HepG2 (cell line): ENCODE measurements at regions not wholly inside any gene's neighbourhood (a gene's known extent, or its start where the extent isn't known, plus 50 kb on each side); places are given as distances from the start of the nearest gene placed in this dataset.

Experiments
- ATAC-seq: fragments of 200-7000 bp; cut with Tn5 transposase; 3 replicates; pipeline ENCODE4 v1.9.1; 2020; ENCODE audit warnings: mild to moderate bottlenecking, moderate library complexity
- BruUV-seq: library from RNA; stranded (reverse); fragments of 400-500 nt; replicated peaks from 2 replicates; lab custom pipeline; 2021; lab: Mats Ljungman, UMichigan
- CTCF ChIA-PET: fragments of 300-600 bp; formaldehyde crosslinking; extraction: SDS; loops from one replicate; lab custom pipeline; 2021; ENCODE audit warnings: low total read pairs, inconsistent platforms, low intra/inter-chr PET ratio; lab: Yijun Ruan, JAX
- POLR2A ChIA-PET: fragments of 350-600 bp; sonication (Branson Sonifier 250); formaldehyde crosslinking; loops from one replicate; lab custom pipeline; 2020; ENCODE audit warnings: antibody characterized with exemption, inconsistent platforms; lab: Yijun Ruan, JAX
- DNase-seq: peaks from one replicate; pipeline ENCODE4 v3.0.0-alpha.2; 2015; ENCODE audit warnings: low spot score
- FAIRE-seq: peaks from 3 replicates; lab custom pipeline; 2011; peaks lifted over from hg19 to GRCh38; lab: Jason Lieb, UNC
- H2AFZ ChIP-seq: one replicate; pipeline ENCODE4 v1.6.1; 2011; ENCODE audit warnings: low read length, inconsistent platforms
- H3K27ac ChIP-seq: fragments of 300-600 bp; 3 replicates; pipeline ENCODE4 v1.8.0; 2011; ENCODE audit warnings: mixed run types, mild to moderate bottlenecking, mixed read lengths, low read length, inconsistent platforms; ENCODE audit not compliant: insufficient read depth; ENCODE audit errors: extremely low read length
- H3K27me3 ChIP-seq, 2 experiments: fragments of 200-600 bp in 1 of 2; 2 replicates in 1 of 2; 3 replicates in 1 of 2; pipeline versions ENCODE4 v1.6.0 to v1.8.0; 2011; ENCODE audit warnings: low read length in 2 of 2, mild to moderate bottlenecking in 2 of 2, moderate library complexity in 2 of 2, inconsistent platforms in 1 of 2; ENCODE audit not compliant: insufficient read depth in 2 of 2, control insufficient read depth in 1 of 2
- H3K36me3 ChIP-seq, 2 experiments: fragments of 200-600 bp in 1 of 2; replicated peaks in 1 of 2; 2 replicates in 1 of 2; 3 replicates in 1 of 2; pipeline versions ENCODE4 v1.5.1 to v1.8.0; 2011; ENCODE audit warnings: low read length in 2 of 2, inconsistent platforms in 1 of 2; ENCODE audit not compliant: insufficient read depth in 2 of 2, control insufficient read depth in 1 of 2
- H3K4me1 ChIP-seq: 2 replicates; pipeline ENCODE4 v1.5.1; 2012; ENCODE audit warnings: low read length, inconsistent platforms; ENCODE audit not compliant: insufficient read depth
- H3K4me2 ChIP-seq: 2 replicates; pipeline ENCODE4 v1.6.0; 2011; ENCODE audit warnings: low read depth, low read length, inconsistent platforms
- H3K4me3 ChIP-seq, 3 experiments: fragments of 200-600 bp in 1 of 3; sonication (generic), shearing (Covaris generic) in 1 of 3; replicated peaks in 1 of 3; 2 replicates each; pipeline ENCODE4 v1.5.1; 2011 to 2016; ENCODE audit warnings: low read length in 3 of 3, inconsistent platforms in 2 of 3, low read depth in 2 of 3, mild to moderate bottlenecking in 2 of 3, control low read depth in 1 of 3, mixed read lengths in 1 of 3; ENCODE audit not compliant: insufficient read depth in 1 of 3
- H3K79me2 ChIP-seq: one replicate; pipeline ENCODE4 v1.6.1; 2011; ENCODE audit warnings: low read length, inconsistent platforms; ENCODE audit not compliant: insufficient read depth
- H3K9ac ChIP-seq: 2 replicates; pipeline ENCODE4 v1.6.0; 2011; ENCODE audit warnings: mild to moderate bottlenecking, low read depth, low read length, inconsistent platforms; ENCODE audit not compliant: insufficient read depth
- H3K9me3 ChIP-seq: 2 replicates; pipeline ENCODE4 v1.5.1; 2012; ENCODE audit warnings: mild to moderate bottlenecking, low read length
- H4K20me1 ChIP-seq: 2 replicates; pipeline ENCODE4 v1.6.0; 2011; ENCODE audit warnings: inconsistent platforms, mild to moderate bottlenecking, low read length, moderate library complexity; ENCODE audit not compliant: insufficient read depth
- CHCHD3 ChIP-seq: sonication (generic); formaldehyde crosslinking; IDR thresholded peaks from 2 replicates; pipeline ENCODE4 v1.8.0; 2022; ENCODE audit warnings: mild to moderate bottlenecking, missing genetic modification reagents, moderate library complexity
- PCBP2 ChIP-seq: fragments of 200-400 bp; formaldehyde crosslinking; optimal IDR thresholded peaks from 2 replicates; pipeline ENCODE3; 2018; ENCODE audit warnings: low read length, low read depth; ENCODE audit not compliant: poor library complexity, severe bottlenecking
- ZBTB42 ChIP-seq: sonication (generic); formaldehyde crosslinking; IDR thresholded peaks from 2 replicates; pipeline ENCODE4 v1.5.0; 2020; ENCODE audit warnings: mild to moderate bottlenecking, missing genetic modification reagents
- ZFX ChIP-seq: sonication (generic); formaldehyde crosslinking; IDR thresholded peaks from 2 replicates; pipeline ENCODE4 v1.4.0; 2020; ENCODE audit warnings: mild to moderate bottlenecking, low read depth, missing genetic modification reagents, moderate library complexity
- ZNF678 ChIP-seq: sonication (generic); formaldehyde crosslinking; IDR thresholded peaks from 2 replicates; pipeline ENCODE4 v1.4.0; 2020; ENCODE audit warnings: mild to moderate bottlenecking, missing genetic modification reagents
- ZNF83 ChIP-seq: sonication (generic); formaldehyde crosslinking; IDR thresholded peaks from 2 replicates; pipeline ENCODE4 v1.4.0; 2020; ENCODE audit warnings: missing genetic modification reagents, mild to moderate bottlenecking, borderline replicate concordance
- WGBS: methylation state at CpG from one replicate; pipeline ENCODE4 v1.1.6; 2017; ENCODE audit warnings: low lambda C conversion rate; 5-methylcytosine and 5-hydroxymethylcytosine counted together
- in situ Hi-C: cut with HindIII; loops from 2 replicates; pipeline ENCODE4 v1.10.0; 2017; ENCODE audit warnings: low pct_unique_long_range_greater_than_20kb; ENCODE audit not compliant: extremely low pct_ligation_motif_present
- intact Hi-C: fragments of 100-400 bp; cut with micrococcal nuclease; formaldehyde crosslinking; loops from one replicate; pipeline ENCODE4 v1.10.0; 2022; ENCODE audit not compliant: unreplicated experiment
- TF ChIP-seq, protein P1 (sequence below): sonication (generic); formaldehyde crosslinking; IDR thresholded peaks from 2 replicates; pipeline ENCODE4 v1.5.0; 2020; ENCODE audit warnings: mild to moderate bottlenecking, missing genetic modification reagents, moderate library complexity
- TF ChIP-seq, protein P2 (sequence below): sonication (generic); formaldehyde crosslinking; IDR thresholded peaks from 2 replicates; pipeline ENCODE4 v1.5.0; 2020; ENCODE audit warnings: missing genetic modification reagents

DNA sequence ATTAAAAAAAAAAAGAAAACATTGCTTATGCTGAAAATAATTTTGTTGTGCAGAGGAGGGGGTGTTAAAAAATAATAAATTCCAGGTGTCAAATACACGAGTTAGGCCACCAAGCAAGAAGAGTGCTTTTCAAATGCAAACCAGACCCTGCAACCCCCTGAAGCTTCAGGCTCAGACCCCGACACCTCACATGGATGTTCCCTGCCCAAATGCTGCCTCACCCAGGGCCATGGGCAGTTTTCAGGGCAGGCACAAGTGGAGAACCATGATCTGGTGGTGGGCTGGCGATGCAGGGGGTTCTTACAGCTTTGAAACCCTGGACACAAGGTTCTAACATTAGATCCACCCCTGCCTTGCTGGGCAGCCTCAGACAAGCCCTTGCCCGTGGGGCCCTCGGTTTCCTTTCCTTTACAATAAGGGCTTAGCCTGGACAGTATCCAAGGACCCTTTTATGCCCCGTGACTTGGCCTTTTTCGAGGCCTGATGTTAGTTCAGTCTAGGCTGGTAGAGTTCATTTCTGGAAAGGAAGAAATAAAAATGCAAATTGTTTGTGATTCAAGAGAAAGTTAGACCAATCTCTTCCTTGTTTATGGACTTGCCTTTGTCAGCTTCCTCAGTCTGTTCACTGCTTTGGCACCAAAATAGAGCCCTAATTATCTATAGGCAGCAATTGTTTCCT lies 168.7 kb downstream of the DDX1 start (continued):
- TF ChIP-seq ZNF83 (CRISPR knock-in tag): no peak
- TF ChIP-seq, protein P1, sequence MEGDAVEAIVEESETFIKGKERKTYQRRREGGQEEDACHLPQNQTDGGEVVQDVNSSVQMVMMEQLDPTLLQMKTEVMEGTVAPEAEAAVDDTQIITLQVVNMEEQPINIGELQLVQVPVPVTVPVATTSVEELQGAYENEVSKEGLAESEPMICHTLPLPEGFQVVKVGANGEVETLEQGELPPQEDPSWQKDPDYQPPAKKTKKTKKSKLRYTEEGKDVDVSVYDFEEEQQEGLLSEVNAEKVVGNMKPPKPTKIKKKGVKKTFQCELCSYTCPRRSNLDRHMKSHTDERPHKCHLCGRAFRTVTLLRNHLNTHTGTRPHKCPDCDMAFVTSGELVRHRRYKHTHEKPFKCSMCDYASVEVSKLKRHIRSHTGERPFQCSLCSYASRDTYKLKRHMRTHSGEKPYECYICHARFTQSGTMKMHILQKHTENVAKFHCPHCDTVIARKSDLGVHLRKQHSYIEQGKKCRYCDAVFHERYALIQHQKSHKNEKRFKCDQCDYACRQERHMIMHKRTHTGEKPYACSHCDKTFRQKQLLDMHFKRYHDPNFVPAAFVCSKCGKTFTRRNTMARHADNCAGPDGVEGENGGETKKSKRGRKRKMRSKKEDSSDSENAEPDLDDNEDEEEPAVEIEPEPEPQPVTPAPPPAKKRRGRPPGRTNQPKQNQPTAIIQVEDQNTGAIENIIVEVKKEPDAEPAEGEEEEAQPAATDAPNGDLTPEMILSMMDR (CRISPR knock-in tag): no peak
- TF ChIP-seq ZBTB42 (CRISPR knock-in tag): no peak
- no peak for TF ChIP-seq ZFX
- no peak for TF ChIP-seq ZNF678 (CRISPR knock-in tag)

DNA sequence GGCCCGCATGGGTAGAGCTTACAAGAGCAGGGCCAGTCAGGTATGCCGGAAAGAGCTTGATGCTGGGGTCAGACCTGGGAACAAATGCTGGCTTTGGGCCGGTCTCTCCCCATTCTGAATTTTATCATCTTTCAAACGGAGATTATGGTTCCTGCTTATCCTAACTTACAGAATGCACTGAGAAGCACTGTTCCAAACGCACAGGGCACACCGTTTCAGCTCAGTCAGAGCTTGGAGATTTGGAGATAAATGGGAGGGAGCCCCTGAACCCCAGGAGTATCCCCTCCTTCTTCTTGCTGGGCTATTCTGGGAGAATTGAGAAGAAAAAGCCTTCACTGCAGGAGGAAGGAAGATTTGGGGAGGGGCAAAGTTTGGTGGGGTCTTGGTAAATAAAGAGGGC lies 169.4 kb downstream of the DDX1 start:
- in situ Hi-C loops: no loop called here
- intact Hi-C loops: no loop called here
- no peak overlapping the region for H3K4me2 ChIP-seq
- H3K79me2 ChIP-seq: no peaks in the 10 kb centered on the region
- 65% methylated on average over 6 of the region's 6 CpGs for WGBS
- H3K4me3 ChIP-seq: no peak overlapping the region
- ATAC-seq (no peak), DNase-seq (no peak), FAIRE-seq (no peak)
- BruUV-seq: no TSS peak
- TF ChIP-seq CHCHD3 (CRISPR knock-in tag) (no peak), PCBP2 (no peak)
- TF ChIP-seq, protein P2, sequence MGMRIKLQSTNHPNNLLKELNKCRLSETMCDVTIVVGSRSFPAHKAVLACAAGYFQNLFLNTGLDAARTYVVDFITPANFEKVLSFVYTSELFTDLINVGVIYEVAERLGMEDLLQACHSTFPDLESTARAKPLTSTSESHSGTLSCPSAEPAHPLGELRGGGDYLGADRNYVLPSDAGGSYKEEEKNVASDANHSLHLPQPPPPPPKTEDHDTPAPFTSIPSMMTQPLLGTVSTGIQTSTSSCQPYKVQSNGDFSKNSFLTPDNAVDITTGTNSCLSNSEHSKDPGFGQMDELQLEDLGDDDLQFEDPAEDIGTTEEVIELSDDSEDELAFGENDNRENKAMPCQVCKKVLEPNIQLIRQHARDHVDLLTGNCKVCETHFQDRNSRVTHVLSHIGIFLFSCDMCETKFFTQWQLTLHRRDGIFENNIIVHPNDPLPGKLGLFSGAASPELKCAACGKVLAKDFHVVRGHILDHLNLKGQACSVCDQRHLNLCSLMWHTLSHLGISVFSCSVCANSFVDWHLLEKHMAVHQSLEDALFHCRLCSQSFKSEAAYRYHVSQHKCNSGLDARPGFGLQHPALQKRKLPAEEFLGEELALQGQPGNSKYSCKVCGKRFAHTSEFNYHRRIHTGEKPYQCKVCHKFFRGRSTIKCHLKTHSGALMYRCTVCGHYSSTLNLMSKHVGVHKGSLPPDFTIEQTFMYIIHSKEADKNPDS (CRISPR knock-in tag): no peak
- no peaks in the 10 kb centered on the region for H3K36me3 ChIP-seq
- H3K9me3 ChIP-seq: no peaks in the 10 kb centered on the region
- no peak overlapping the region for H2AFZ ChIP-seq
- peaks cover 12 to 79% of the 10 kb centered on the region in 2 experiments; a peak in 4 of 5 replicates for H3K27me3 ChIP-seq
- ChIA-PET CTCF (no interaction called here), POLR2A (no interaction called here)
- H3K27ac ChIP-seq: no peak overlapping the region
- no peak overlapping the region for H3K9ac ChIP-seq
- H3K4me1 ChIP-seq: peaks cover 4% of the 10 kb centered on the region
- H4K20me1 ChIP-seq: peaks cover 7% of the 10 kb centered on the region; the same call in 1 of the 2 replicates
